Colonic mucosa (tissue), 4 donors: ENCODE measurements at regions not wholly inside any gene's neighbourhood (a gene's known extent, or its start where the extent isn't known, plus 50 kb on each side); places are given as distances from the start of the nearest gene placed in this dataset.
"Not testable (repeated sequence)": the region's sequence is repeated elsewhere in the genome, so short reads cannot be mapped to it uniquely, and the experiment has no call there.

Experiments used
- DNase-seq: peaks from one replicate; pipeline ENCODE4 v3.0.0-alpha.2; 2020
- H3K27ac ChIP-seq: fragments of 200-600 bp; one replicate; pipeline ENCODE4 v1.8.0; 2021
- H3K27me3 ChIP-seq: fragments of 200-600 bp; one replicate; pipeline ENCODE4 v1.8.0; 2021
- H3K36me3 ChIP-seq: fragments of 200-600 bp; one replicate; pipeline ENCODE4 v1.8.0; 2021
- H3K4me1 ChIP-seq: fragments of 200-600 bp; one replicate; pipeline ENCODE4 v1.8.0; 2021; ENCODE audit warnings: mild to moderate bottlenecking
- H3K4me3 ChIP-seq: fragments of 200-600 bp; one replicate; pipeline ENCODE4 v1.8.0; 2021
- H3K9ac ChIP-seq, 2 donors: one replicate each; pipeline ENCODE4 v1.7.0; 2013; ENCODE audit warnings: control low read depth in 2 of 2, low read depth in 2 of 2, low read length in 2 of 2
- H3K9me3 ChIP-seq: fragments of 200-600 bp; one replicate; pipeline ENCODE4 v1.8.0; 2021
- intact Hi-C: fragments of 100-400 bp; cut with DNase I; formaldehyde crosslinking; loops from one replicate; pipeline ENCODE4 v1.14.1; 2022
- TF ChIP-seq, protein P1 (sequence below): fragments of 200-600 bp; IDR thresholded peaks from one replicate; pipeline ENCODE4 v1.8.0; 2022; ENCODE audit warnings: antibody characterized with exemption, mild to moderate bottlenecking
- donor health status: healthy.
- donor health status: DM: no; HTN: no; CAD: no.
- donor health status: DM: no; HTN: no; CAD: no.

DNA sequence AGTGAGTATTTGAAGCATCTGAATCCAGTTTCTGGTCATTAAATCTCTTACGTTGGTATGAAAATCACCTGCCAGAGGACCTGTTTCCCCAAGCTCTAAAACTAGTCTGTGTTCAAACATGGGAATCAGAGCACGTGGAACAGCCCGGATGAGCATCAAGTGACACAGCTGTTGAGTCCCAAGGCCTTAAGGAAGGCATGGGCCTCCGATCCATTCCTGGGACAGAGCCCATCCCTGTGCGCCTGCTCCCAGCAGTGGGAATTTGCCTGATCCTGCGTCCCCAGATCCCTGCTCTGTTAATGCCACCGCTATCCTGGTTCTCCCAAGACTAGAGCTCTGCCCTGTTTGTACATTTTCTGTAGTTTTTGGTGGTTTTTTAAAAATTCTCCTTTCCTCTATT, 68.4 kb upstream of the FBXO28 start:
- Histone ChIP-seq H3K9ac (no peak overlapping the region), H3K27me3 (no peaks in the 10 kb centered on the region), H3K4me3 (no peak overlapping the region), H3K4me1 (no peaks in the 10 kb centered on the region), H3K27ac (no peak overlapping the region), H3K9me3 (no peaks in the 10 kb centered on the region), H3K36me3 (no peaks in the 10 kb centered on the region)
- TF ChIP-seq, protein P1, sequence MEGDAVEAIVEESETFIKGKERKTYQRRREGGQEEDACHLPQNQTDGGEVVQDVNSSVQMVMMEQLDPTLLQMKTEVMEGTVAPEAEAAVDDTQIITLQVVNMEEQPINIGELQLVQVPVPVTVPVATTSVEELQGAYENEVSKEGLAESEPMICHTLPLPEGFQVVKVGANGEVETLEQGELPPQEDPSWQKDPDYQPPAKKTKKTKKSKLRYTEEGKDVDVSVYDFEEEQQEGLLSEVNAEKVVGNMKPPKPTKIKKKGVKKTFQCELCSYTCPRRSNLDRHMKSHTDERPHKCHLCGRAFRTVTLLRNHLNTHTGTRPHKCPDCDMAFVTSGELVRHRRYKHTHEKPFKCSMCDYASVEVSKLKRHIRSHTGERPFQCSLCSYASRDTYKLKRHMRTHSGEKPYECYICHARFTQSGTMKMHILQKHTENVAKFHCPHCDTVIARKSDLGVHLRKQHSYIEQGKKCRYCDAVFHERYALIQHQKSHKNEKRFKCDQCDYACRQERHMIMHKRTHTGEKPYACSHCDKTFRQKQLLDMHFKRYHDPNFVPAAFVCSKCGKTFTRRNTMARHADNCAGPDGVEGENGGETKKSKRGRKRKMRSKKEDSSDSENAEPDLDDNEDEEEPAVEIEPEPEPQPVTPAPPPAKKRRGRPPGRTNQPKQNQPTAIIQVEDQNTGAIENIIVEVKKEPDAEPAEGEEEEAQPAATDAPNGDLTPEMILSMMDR, result no peak
- no peak for DNase-seq
- intact Hi-C loops, result no loop called here

DNA sequence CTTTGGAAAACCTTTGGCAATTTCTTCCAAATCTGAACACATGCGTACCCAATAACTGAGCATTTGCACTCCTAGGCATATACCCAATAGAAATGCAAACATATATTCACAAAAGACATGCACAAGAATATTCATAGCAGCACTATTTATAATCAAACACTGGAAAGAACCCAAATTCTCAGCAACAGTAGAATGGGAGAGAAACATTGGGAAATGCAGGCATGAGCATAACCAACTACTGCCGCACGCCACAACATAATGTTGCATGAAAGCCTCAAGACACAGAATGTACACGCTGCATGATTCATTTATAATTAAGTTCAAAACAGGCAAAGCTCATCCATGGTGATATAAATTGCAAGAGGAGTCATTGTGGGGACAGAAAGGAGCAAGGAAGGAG, 69.5 kb upstream of the FBXO28 start:
- Histone ChIP-seq H3K27ac (no peak overlapping the region), H3K4me1 (no peaks in the 10 kb centered on the region), H3K4me3 (no peak overlapping the region), H3K9ac (no peak overlapping the region), H3K9me3 (no peaks in the 10 kb centered on the region), H3K36me3 (no peaks in the 10 kb centered on the region), H3K27me3 (no peaks in the 10 kb centered on the region)
- intact Hi-C loops, result no loop called here
- no peak for DNase-seq
- TF ChIP-seq, protein P1, result no peak

DNA sequence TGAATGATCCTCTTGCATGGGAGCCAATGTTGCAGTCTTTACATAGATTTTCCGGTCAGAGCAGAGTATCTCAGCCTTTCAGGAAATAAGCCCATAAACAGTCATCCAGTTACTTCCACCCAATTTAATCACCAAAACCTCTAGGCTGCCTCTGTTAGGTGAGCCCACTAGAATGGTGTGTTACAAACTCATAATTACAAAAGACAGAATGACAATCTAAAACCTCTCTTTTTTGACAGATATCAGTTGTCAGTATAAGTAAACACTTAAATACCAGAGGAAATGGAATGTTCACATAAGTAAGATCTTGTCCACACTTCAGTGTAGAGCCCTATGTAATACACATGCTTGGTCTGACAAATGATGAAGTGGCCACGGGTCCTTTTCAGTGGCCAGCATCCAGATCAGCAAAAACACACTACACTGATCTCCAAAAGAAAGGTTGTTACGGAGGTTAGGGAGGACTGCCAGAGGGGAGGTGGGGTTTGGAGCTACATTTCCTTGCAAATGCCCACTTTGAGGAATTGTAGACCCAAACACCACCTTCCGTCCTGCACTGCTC, 71.3 kb upstream of the FBXO28 start:
- TF ChIP-seq, protein P1, result no peak
- H3K27me3 ChIP-seq, result no peaks in the 10 kb centered on the region
- intact Hi-C loops, result no loop called here
- no peaks in the 10 kb centered on the region for H3K36me3 ChIP-seq
- DNase-seq, result no peak
- no peaks in the 10 kb centered on the region for H3K4me1 ChIP-seq
- no peak overlapping the region for H3K27ac ChIP-seq
- H3K9ac ChIP-seq, result no peak overlapping the region
- H3K4me3 ChIP-seq, result no peak overlapping the region
- no peaks in the 10 kb centered on the region for H3K9me3 ChIP-seq

DNA sequence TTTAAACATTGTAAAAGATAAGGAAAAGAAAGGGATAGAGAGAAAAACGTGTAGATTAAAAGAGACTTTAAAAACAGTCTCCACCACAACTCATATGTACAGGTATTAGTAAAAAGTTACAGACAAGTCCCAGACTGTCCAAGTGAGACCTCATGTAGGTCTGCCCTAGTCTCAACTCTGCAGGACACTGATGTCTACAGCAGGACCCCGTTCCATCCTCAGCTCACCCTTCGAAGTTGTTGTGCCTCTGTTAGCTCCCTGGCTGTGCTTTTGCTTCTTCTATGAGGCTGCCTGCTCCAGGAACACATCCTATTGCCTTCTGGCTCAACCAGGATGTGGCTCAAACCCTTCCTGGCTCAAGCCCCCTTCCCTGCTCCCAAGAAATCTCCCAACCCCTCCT, 72.9 kb upstream of the FBXO28 start:
- no peak for DNase-seq
- Histone ChIP-seq H3K4me3 (no peak overlapping the region), H3K27me3 (no peaks in the 10 kb centered on the region), H3K36me3 (no peaks in the 10 kb centered on the region), H3K9me3 (no peaks in the 10 kb centered on the region), H3K9ac (no peak overlapping the region), H3K27ac (no peak overlapping the region), H3K4me1 (no peaks in the 10 kb centered on the region)
- intact Hi-C loops, result no loop called here
- TF ChIP-seq, protein P1, result no peak

DNA sequence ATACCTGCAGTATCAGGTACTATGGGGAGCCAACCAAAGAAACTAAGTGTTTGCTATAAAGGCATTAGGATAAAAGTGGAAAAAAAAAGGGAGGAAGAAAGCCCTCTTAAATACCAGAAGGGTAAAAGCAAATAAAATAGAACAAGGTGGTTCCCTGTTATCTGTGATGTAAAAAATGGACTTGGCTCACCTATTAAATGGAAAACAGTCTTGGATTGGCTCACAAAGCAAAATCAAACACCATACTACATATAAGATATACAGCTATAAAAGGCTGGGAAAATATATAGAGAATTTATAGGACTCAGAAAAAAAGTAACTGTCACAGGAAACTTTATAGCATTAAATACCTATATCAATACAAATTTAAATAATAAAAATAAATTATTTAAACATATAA, 73.5 kb upstream of the FBXO28 start:
- H3K27me3 ChIP-seq, H3K9ac ChIP-seq, H3K36me3 ChIP-seq, H3K27ac ChIP-seq, H3K4me1 ChIP-seq, intact Hi-C loops, H3K9me3 ChIP-seq, DNase-seq, H3K4me3 ChIP-seq: not testable (repeated sequence)

DNA sequence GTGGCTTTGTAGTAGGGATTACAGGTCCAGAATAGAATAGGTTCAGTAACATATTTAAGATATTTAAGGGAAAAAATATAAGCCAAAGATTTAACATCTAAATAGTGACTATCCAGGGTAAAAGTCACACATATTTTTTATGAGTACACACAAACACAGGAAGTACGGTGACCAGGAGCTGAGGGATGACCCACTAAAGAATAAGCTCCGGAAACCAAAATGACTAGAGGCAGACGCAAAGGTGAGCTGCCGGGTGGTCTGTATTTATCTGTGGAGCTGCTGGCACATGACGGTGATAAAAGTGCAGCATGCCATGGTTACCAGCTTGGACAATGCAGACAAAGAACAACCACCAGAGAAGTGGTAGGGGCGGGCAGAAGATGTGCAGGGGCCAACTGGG, 73.9 kb upstream of the FBXO28 start:
- H3K36me3 ChIP-seq, H3K9ac ChIP-seq, H3K4me3 ChIP-seq, H3K27ac ChIP-seq, H3K9me3 ChIP-seq, DNase-seq, H3K4me1 ChIP-seq, H3K27me3 ChIP-seq, intact Hi-C loops: not testable (repeated sequence)

DNA sequence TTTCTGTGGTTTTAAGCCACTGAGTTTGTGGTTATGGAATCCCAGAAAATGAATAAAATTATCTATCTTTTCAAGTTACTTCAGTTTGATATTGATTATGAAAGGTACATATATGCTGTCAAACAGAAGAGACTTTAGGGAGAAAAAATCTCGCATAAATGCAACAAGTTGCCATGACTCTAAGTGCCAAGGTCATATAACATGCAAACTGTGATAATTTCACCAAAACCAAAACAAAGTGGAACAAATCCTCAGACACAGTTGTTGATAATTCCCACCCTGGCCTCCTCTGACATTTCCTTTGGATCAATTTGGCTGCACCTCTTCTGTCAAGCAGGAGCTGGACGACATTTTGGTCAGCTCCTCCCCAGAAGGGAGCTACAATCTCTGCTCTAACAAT, 75.1 kb upstream of the FBXO28 start:
- intact Hi-C loops, H3K9ac ChIP-seq, H3K4me1 ChIP-seq, H3K9me3 ChIP-seq, H3K27ac ChIP-seq, H3K4me3 ChIP-seq, H3K36me3 ChIP-seq, DNase-seq, H3K27me3 ChIP-seq: not testable (repeated sequence)

DNA sequence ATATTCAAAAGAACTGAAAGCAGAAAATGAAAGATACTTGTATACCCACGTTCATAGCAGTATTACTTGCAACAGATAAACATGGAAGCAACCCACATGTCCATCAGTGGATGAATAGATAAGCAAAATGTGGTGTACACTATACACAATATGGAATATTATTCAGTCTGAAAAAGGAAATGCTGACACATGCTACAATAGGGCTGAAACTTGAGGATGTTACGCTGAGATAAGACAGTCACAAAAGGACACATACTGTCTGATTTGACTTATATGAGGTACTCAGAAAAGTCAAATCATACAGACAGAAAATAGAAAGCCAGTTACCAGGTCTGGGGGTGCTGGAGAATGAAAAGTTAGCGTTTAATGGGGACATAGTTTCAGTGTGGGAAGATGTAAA, 76.5 kb upstream of the FBXO28 start:
- H3K36me3 ChIP-seq, H3K27me3 ChIP-seq, intact Hi-C loops, H3K9me3 ChIP-seq, H3K9ac ChIP-seq, H3K27ac ChIP-seq, DNase-seq, H3K4me3 ChIP-seq, H3K4me1 ChIP-seq: not testable (repeated sequence)

DNA sequence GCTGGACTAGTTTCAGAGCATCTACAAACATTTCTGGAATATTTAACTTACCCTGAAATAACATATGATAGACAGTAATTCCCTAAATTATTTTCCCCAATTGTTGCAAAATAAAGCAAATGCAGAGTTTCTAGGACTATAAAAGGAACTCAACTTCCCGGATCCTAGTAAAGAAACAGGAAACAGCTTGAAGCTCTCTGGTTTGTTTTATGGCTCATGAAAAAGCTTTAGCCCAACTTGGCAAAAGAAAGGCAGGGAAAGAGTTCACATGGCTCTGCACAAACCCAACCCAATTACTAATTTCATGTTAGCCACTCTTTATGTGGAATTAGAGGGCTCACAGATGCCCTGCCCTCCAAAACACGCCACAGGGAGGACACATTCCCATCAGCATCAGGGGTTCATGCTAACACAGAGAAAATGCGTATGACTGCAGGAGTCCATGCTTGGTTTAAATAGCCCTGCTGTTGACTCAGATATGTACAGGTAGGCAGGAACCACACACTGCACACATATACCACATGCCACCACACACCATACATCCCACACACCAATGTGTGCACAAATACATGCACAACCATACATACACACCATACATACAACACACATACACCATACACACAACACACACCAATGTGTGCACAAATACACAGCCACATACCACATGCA, 81.2 kb upstream of the FBXO28 start:
- H3K4me1 ChIP-seq, H3K27ac ChIP-seq, H3K36me3 ChIP-seq, H3K4me3 ChIP-seq, intact Hi-C loops, DNase-seq, H3K9me3 ChIP-seq, H3K27me3 ChIP-seq, H3K9ac ChIP-seq: not testable (repeated sequence)

DNA sequence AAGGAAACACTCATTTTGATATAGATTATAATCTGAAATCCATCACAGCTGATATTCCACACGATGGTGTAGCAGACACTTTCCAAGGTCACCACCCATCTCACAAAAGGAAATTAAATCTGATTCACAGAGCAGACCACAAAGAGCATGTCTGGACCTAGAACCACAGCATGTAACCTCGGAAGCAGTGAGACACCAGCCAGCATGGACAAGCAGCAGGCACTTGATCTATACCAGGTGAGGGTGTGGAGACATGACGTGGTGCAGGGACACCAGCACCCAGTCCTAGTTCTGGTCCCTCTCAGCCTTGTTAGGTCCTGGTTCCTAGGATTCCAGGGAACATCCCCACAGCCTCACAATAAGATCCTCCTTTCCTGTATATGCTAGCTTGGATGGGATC, 81.9 kb upstream of the FBXO28 start:
- DNase-seq, H3K4me1 ChIP-seq, H3K9ac ChIP-seq, H3K27ac ChIP-seq, intact Hi-C loops, H3K36me3 ChIP-seq, H3K9me3 ChIP-seq, H3K4me3 ChIP-seq, H3K27me3 ChIP-seq: not testable (repeated sequence)
